Pulmonary artery endothelial cell (primary cell): ENCODE measurements at regions not wholly inside any gene's neighbourhood (a gene's known extent, or its start where the extent isn't known, plus 50 kb on each side); places are given as distances from the start of the nearest gene placed in this dataset.

Experiments used
- DNase-seq: peaks from one replicate; pipeline ENCODE4 v3.0.0-alpha.2; 2011; ENCODE audit warnings: low read depth, low spot score

DNA sequence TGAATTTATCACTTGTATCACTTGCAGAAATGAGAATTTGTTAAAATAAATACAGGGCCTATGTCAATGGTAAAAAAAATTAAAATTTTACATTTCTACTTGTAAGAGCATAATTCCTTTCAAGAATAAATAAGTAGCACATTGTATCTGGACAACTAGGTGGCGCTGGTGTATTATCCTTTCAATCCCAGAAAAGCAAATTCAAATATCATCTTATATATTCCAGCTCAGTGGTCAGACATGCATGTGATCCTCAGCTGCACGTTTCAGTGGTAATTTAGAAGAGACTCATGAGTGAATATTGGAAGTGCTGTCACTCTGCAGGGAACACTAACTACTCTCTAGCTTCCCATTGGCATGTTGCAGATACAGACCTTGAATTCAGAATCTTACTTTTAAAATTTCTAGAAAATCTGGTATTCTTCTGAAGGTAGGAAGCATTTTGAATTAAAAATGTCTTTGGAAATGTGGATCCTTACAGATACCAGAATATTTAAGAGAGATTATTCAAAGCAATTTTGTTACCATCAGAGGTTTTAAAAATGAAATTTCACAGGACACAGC is 1414.7 kb upstream of the TENM3 start:
- DNase-seq: no peak

- DNase-seq: no peak
These were observed 1411.1 kb upstream of the TENM3 start for GRCh38 chr4:180832073-180832472.

GRCh38 chr4:180840142-180840541 is 1403.1 kb upstream of the TENM3 start:
- no peak for DNase-seq

GRCh38 chr4:180850318-180850940 is 1392.8 kb upstream of the TENM3 start:
- no peak for DNase-seq

DNA sequence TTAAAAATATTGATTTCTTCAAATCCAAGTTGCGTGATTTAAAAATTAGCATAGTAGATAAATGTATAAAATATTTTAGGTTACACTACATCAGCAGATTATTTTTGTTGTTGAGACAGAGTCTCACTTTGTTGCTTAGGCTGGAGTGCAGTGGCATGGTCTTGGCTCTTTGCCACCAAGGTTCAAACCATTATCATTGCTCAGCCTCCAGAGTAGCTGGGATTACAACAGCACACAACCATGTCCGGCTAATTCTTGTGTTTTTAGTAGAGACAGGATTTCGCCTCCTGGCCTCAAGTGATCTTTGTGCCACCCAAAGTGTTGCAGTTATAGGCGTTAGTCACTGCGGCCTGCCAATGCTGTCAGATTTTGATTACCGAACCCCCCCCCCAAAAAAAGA is 1390.5 kb upstream of the TENM3 start:
- DNase-seq: no peak

DNA sequence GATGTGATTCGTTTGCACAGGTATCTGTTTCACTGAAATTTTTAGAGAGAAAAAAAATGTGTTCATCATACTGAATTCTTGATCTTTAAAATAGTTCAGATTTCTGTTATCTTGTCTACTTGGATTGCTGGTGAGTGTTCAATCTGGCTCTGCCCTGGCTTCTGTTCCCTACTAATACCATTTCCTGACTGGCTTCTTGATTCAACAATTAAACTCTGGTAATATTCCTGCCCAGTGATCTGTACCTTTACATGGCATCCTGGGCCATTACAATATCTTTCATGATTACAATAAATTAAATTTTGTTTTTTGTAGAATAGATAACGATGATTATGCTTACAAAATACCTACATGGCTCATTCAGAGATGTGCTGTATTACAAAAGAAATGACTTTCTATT is 1388.0 kb upstream of the TENM3 start:
- no peak for DNase-seq

DNA sequence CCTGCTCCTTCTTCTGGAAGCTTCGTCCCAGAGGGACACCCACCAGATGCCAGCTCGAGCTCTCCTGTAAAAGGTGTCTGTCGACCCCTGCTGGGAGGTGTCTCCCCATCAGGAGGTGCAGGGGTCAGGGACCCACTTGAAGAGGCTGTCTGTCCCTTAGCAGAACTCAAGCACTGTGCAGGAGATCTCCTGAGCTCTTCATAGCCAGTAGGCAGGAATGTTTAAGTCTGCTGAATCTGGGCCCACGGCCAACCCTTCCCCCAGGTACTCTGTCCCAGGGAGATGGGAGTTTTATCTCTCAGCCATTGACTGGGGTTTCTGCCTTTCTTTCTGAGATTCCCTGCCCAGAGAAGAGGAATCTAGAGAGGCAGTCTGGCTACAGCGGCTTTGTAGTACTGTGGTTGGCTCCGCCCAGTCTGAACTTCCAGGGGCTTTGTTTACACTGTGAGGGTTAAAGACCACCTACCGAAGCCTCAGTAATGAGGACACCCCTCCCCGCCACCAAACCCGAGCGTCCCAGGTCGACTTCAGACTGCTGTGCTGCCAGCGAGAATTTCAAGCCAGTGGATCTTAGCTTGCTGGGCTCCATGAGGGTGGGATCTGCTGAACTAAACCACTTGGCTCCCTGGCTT is 1383.0 kb upstream of the TENM3 start:
- no peak for DNase-seq

- DNase-seq: no peak
These were observed 1381.6 kb upstream of the TENM3 start for GRCh38 chr4:180861651-180862050.

GRCh38 chr4:180866933-180867643 is 1376.1 kb upstream of the TENM3 start:
- no peak for DNase-seq

- no peak for DNase-seq
These were observed 1372.6 kb upstream of the TENM3 start for GRCh38 chr4:180870623-180871022.

- DNase-seq: no peak
These were observed 1344.9 kb upstream of the TENM3 start for GRCh38 chr4:180898305-180898704.

GRCh38 chr4:180900781-180901180 is 1342.4 kb upstream of the TENM3 start:
- DNase-seq: no peak

DNA sequence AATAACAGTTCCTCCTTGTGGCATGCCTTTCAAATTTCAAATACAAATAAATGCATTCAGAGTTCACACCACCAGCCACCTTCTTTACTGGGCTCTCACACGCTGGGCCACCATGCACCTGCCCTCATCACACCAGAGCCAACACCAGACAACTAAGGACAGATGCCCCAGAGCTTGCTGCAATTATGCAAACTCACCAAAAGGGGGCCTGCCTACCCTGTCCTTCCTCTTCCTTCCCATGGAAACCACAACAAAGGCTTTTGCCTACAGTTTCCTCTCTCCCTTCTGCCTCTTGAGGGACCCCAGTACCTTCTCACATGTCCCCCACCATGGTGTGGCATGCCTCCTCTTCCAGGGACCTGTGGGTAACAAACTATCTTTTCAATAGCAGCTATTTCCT is 1333.9 kb upstream of the TENM3 start:
- no peak for DNase-seq

GRCh38 chr4:180913750-180914149 is 1329.5 kb upstream of the TENM3 start:
- DNase-seq: no peak

GRCh38 chr4:180923486-180923885 is 1319.7 kb upstream of the TENM3 start:
- no peak for DNase-seq

DNA sequence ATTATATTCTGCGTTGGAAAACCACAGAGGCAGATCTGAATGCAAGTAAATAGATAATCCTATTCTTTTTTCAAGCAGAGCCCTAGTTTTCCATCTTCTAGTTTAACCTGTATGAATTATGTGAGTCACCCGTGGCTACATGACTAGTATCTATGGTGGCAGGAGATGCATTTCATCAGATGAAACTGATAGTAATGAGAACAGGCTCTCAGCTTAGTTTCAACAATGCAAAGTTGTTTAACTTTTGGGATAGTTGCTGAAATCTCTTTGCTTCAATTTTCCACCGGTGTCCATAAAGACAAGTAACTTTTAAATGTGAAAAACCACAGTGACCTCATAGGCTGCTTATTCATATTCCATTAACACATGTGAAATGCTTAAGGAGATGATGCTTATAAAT is 1317.4 kb upstream of the TENM3 start:
- no peak for DNase-seq

DNA sequence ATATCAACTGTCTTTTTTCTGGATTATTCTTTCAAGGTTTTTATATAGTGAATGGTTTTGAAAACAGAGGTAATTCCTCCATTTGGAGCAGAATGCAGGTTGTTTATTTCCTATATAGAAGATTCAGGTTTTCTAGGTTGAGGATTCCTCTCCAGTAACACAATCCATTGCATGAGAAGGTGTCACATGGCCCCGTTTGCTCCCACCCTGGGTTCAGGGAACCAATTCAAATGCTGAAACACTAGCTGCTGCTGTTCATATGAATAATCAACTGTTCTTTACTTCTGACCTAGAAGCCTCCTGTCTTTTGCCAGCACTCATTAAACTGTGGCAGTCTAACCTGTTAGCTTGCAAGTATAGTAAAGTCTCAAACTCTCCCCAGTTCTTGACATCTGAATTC is 1316.9 kb upstream of the TENM3 start:
- DNase-seq: no peak

DNA sequence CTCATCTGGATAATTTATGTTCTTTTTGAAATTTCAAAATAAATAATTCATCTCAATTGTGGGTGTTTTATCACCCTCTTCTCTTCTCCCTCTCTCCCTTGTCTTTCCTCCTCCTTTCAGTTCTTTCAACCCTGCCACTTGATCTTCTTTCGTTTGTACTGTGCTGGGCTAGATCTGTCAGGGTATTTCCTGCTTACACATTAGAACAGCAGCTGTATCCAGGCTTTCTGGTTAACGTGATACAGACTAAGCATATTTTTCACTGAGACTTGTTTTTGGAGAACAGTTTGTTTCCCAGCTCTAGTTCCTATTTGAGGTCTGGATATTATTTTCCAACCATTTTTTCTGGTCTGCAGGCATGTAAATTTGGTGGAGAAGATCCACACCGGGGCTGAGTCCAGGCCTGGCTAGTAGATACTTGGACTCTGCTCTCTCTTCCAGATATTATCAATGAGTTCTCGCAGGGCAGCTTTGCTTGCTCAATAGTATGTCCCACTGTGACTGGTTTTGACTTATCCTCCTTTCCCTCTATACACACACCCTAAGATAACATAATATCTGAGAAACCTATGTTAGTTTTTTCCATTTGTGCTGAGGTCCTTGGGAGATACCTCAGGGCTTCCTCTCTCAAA is 1310.7 kb upstream of the TENM3 start:
- DNase-seq: no peak

GRCh38 chr4:180937083-180937482 is 1306.1 kb upstream of the TENM3 start:
- DNase-seq: no peak

DNA sequence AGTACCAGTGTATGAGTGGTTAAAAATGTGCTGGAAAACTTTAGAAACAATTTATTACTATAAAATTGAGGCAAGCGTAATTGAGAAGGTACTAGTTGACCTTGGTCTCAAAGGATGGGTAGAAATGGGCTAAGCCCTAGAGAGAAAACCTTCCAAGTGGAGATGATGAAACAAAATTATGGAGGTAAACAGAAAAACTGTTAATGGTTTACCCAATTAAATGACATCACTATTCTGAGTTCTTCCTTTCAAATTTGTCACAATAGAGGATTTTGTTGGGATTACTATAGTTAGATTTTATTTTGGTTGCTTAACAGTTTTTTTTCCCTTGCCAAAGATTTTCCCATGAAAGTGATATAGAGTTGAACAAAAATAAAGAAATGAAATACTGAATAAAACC is 1302.5 kb upstream of the TENM3 start:
- DNase-seq: no peak

DNA sequence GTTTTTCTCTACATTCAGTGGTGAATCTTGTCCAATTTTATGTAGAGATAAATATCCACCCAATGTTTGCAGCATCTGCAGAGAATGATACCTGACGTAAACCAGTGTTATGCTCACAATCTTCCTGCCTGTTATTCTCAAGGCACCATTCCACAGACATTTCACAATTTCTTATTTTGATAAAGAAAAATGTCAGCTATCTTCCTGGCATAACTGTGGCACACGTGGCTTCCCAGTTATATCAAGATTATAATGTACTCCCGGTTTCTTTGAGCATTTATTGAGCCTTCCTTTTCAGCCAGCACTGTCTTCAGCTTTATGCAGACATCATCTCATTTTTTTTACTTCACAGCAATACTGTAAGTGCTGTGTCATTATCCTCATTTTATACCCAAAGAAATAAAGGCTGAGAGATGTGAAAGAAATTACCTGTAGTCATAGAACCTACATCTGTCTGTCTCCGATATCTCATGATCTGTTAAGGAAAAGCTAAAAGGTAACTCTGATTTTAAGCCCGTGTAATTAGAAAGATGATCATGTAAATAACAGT is 1300.8 kb upstream of the TENM3 start:
- no peak for DNase-seq

DNA sequence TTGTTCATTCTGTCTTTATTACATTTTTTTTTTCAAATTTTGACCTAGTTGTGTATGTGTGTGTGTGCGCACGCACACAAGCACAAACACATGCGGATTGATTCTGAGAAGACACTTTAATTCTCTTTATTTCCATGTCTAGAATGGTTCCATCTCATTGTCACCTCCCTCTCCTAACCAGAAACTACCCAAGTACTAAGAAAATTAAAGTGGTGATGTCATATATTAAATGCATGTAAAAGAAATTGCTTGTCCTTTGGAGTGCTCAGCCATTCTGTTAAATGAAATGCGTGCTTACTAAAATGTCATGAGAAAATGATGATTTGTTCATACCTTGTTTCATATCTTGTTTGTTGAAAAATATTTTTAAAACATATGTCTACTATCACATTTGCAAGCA is 1297.0 kb upstream of the TENM3 start:
- no peak for DNase-seq
